HG02981 (cell line): ENCODE measurements at regions not wholly inside any gene's neighbourhood (a gene's known extent, or its start where the extent isn't known, plus 50 kb on each side); places are given as distances from the start of the nearest gene placed in this dataset.
"Not testable (repeated sequence)": the region's sequence is repeated elsewhere in the genome, so short reads cannot be mapped to it uniquely, and the experiment has no call there.

Experiments used
- ATAC-seq: cut with Tn5 transposase; IDR thresholded peaks from one replicate; pipeline ENCODE4 v1.9.1; 2021; ENCODE audit warnings: mild to moderate bottlenecking, moderate library complexity; ENCODE audit not compliant: unreplicated experiment

DNA sequence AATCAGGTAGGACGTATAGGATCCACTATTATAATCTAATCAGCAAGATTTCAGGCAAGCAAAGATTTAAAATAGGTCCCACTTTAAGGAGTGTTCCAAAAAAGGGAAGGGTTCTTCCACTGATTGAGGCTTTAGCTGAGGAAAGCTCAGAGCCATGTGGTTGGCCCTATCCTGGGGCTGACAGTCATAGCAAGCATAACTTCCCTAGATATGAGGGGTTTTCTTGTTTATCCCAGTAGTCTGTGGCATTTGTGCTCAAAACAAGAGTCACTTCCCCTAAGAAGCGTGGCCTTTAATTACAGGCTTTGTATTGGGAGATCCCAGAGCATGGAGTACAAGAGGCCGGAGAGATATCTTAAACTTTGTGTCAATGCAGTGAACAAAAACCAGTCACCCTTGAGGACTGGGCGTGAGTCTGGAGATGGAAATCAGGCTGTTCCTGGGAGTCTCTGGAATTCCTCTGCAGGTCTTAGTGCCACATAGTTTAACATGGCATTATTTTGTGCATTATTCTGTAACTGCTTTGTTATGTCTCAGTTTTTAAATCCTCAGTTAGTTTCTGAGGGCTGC lies 136.9 kb upstream of the FBXO11 start:
- ATAC-seq, result no peak

GRCh38 chr2:48043746-48044145 lies 137.4 kb upstream of the FBXO11 start:
- ATAC-seq, result no peak

GRCh38 chr2:48045613-48046012 lies 139.3 kb upstream of the FBXO11 start:
- no peak for ATAC-seq

GRCh38 chr2:48048476-48049171 lies 142.3 kb upstream of the FBXO11 start:
- ATAC-seq, result no peak

GRCh38 chr2:48049371-48049770 lies 143.1 kb upstream of the FBXO11 start:
- no peak for ATAC-seq

DNA sequence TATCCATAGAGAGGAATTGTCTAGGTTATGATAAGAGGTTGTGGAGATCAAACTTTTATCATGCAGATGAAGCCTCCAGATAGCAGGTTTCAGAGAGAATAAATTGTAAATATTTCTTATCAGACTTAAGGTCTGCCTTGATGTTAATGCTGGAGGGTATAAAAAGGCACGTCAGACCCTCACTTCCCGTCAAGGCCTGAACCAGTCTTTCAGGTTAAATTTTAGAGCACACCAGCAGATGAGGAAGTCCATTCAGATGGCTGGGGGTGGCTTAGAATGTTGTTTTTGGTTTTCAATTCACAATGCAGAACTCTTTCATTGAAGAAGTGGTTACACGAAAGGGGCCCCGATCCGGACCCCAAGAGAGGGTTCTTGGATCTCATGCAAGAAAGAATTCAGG lies 144.4 kb upstream of the FBXO11 start:
- ATAC-seq, result no peak

GRCh38 chr2:48059975-48060374 lies 153.7 kb upstream of the FBXO11 start:
- no peak for ATAC-seq

DNA sequence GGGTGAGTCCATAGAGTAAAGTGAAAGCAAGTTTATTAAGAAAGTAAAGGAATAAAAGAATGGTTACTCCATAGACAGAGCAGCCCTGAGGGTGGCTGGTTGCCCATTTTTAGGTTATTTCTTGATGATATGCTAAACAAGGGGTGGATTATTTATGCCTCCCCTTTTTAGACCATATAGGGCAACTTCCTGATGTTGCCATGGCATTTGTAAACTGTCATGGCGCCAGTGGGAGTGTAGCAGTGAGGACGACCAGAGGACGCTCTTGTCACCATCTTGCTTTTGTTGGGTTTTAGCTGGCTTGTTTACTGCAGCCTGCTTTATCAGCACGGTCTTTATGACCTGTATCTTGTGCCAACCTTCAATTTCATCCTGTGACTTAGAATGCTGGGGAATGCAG lies 155.4 kb upstream of the FBXO11 start:
- ATAC-seq, result not testable (repeated sequence)

GRCh38 chr2:48065096-48065495 lies 158.8 kb upstream of the FBXO11 start:
- no peak for ATAC-seq

DNA sequence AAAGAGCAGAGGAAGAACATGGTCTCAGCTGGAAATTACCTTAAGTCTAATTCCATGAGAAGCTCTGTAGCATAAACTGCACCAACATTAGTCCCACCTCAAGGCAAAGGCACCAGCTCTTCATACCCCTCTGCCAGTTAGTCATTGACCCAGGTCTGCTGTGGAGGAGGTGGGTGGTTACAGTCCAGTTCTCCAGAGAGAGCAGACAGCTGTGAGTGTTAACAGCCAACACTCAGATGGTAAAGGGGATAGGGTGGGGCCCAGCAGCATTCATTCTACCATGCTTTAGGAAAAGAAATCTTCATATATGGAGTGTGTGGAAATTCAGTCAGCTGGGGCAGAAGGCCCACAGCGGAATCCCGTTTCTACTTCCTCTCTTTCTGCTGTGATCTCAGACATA lies 159.7 kb upstream of the FBXO11 start:
- ATAC-seq, result no peak

- no peak for ATAC-seq
These were observed 163.5 kb upstream of the FBXO11 start for GRCh38 chr2:48069769-48070168.

- ATAC-seq, result no peak
These were observed 164.1 kb upstream of the FBXO11 start for GRCh38 chr2:48070415-48070814.

DNA sequence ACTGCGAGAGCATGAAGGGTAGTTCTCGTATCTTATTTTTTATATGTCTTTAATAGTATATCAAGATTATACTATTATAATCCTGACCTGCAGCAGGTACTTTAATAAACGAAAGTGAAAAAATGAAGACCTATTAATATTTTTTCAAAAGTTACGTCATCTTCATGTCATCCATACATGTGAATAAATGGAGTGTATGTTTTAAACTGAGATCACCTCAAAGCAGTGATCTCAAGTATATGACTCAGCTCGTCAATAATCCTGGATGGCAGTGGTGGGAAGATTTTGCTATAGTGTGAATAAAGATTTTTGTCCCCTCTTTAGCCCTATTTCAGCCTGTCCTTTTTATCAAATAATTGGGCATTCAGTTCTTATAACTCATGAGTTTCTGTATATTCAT lies 166.3 kb upstream of the FBXO11 start:
- ATAC-seq, result no peak

DNA sequence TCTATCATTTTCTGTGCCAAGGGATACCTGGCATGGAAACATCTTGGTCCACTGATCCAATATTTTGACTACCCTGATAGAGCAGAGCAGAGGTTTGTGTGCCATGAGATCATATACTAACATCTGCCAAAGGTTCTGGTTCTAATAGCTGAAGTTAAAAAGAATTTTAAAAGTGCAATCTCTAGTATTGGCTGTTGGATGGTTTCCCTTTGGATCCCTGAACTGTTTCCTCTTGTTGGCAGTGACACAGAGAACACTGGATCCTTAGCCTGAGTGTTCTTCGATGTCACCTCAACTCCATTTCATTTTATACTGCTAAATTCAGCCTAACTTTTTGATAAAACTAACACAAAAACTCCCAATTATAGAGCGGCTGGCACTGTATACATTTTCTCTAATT lies 169.3 kb upstream of the FBXO11 start:
- ATAC-seq, result no peak

- no peak for ATAC-seq
These were observed 174.4 kb upstream of the FBXO11 start for GRCh38 chr2:48080534-48081316.

DNA sequence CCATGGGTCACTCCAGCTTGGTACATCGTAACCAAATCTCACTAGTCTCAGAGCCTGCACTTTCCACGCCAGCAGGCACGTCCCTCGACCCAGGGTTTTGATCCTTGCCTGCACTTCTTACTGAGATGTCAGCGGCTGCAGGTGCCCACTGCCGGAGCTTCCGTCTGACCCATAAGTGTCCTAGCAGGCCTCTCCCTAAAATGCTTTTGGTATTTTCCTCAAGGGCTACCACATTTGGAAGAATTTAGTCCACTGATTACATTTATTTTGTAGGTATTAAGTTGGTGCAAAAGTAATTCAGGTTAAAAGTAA lies 175.0 kb upstream of the FBXO11 start:
- ATAC-seq, result no peak

- ATAC-seq, result no peak
These were observed 179.6 kb upstream of the FBXO11 start for GRCh38 chr2:48085888-48086287.

- no peak for ATAC-seq
These were observed 182.7 kb upstream of the FBXO11 start for GRCh38 chr2:48088994-48089393.

- ATAC-seq, result no peak
These were observed 183.3 kb upstream of the FBXO11 start for GRCh38 chr2:48089644-48090043.

DNA sequence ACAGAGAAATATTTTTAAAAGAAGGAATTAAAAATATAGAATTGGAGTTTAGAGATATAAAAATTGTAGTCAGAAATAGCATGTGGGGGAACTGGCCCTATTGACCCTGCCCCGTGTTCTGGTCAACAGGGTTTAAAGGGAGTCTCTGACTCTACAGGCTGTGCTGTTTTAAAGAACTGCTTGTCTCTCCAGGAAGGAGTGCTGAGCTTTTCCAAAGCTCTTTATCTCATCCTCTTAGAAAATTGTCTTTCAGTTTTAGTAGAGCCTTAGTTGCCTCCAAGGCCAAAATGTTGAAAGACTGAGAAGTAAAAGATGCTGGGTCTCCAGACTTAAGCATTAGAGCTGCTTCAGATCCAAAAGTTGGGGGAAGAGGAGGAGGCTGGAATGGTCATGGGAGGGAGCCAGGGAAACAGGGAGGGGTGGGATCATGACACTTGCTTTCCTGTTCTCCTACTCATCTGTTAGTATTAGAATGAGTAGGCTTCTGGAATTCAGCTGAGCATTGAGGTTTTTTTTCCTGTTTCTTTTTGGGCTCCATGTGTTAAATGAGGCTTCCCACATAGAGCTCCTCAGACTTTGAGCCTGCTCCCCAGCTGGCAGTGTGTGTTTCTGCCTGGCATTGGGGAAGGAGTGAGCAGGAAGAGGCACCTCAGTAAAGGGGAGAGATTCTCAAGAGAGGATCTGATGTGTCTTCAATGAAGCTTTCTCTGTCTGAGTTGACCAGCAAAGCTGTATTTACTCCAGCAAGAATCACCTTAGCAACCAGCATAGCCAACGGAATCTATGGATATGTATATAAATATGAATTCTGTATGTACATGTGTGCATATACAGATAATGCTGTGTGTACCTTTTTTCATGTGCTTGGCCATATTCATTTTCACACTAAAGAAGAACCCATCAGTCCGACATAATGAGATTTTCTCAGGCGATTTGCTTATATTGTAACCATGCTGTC lies 186.8 kb upstream of the FBXO11 start:
- no peak for ATAC-seq

DNA sequence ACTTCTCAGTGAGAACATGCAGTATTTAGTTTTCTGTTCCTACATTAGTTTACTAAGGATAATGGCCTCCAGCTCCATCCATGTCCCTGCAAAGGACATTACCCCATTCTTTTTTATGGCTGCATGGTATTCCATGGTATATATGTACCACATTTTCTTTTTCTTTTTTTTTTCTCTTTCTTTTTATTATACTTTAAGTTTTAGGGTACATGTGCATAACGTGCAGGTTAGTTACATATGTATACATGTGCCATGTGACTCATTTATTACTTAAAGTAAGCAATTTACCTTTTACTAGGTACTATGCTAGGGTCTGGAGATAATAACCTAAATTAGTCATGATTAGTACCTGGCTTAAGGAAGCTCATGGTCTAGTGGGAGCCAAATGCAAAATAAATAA lies 190.5 kb upstream of the FBXO11 start:
- ATAC-seq, result not testable (repeated sequence)
